GM04504 (cell line): ENCODE measurements at regions not wholly inside any gene's neighbourhood (a gene's known extent, or its start where the extent isn't known, plus 50 kb on each side); places are given as distances from the start of the nearest gene placed in this dataset.

ENCODE experiments used
- DNase-seq: peaks from one replicate; pipeline ENCODE4 v3.0.0-alpha.2; 2012; ENCODE audit warnings: low read depth

- DNase-seq, result no peak
Observed at GRCh38 chr18:37935086-37935485, 369.5 kb upstream of the CELF4 start.

- DNase-seq, result no peak
Observed at GRCh38 chr18:37930640-37931039, 365.0 kb upstream of the CELF4 start.

- DNase-seq, result no peak
Observed at GRCh38 chr18:37922162-37922561, 356.6 kb upstream of the CELF4 start.

DNA sequence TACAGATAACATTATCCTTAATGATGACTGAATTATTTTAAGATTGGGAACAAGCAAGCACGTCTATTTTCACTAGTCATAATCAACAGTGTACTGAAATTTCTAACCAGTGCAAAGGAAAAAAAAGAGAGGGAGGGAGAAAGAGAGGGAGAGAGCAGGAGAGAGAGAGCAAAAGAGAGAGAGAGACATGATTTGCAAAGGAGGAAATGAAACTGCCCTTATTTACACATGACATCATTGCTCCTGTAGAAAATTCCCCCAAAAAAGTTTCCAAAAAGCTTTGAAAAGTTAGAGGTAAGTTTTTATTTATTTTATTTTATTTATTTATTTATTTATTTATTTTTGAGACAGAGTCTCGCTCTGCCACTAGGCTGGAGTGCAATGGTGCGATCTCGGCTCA is 355.3 kb upstream of the CELF4 start:
- no peak for DNase-seq

DNA sequence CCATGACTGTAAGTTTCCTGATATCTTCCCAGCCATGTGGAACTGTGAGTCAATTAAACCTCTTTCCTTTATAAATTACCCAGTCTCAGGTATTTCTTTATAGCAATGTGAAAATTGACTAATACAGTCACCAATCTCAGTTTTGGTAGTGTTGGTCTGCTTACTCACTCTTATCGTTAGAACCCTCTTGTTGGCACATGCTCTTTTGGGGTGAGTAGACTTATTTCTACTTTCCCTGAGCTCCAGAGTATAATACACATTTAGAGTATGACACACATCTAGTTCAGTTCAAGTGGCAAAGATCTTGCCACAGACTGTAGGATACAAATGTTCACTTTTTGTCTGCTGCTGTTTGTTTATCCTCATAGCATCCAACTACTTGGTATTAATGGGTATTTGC is 347.5 kb upstream of the CELF4 start:
- no peak for DNase-seq

DNA sequence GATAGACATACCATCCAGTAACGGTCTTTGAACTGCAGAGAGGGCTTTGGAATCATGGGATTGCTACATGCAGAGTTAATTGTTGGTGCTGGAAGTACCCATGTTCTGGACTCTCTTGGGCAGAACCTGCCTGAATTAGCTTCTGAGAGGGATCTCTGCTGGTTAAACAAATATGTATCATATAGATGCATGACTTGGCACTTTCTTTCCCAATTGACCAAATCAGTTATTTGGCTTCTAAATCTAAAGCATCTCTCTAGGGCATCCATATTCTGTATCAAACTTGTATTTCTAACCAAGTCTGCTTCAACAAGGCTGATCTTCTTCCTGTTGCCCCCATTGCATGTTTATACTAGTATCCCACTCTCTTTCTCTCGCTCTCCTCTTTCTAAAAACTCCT is 336.7 kb upstream of the CELF4 start:
- DNase-seq, result no peak

GRCh38 chr18:37900326-37900725 is 334.7 kb upstream of the CELF4 start:
- no peak for DNase-seq

- DNase-seq, result no peak
Observed at GRCh38 chr18:37889963-37890362, 324.4 kb upstream of the CELF4 start.

DNA sequence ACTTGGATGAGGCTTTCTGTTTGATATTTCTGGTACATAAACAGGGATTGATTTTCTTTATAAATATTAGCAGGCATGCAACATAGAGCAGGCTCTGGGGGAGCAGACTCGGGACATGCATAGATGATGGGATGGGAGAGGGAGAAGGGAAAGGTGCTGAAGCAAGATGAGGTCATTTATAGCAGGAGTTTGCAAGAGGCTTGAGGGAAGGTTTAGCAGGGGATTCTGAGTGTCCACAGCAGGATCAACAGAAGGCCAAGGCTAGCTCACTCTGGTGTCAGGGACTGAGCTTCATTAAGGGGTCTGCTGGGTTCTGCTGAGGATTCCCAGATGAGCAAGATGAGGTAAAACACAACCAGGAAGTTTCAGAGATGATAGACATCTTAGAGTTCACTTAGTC is 309.1 kb upstream of the CELF4 start:
- DNase-seq, result no peak

DNA sequence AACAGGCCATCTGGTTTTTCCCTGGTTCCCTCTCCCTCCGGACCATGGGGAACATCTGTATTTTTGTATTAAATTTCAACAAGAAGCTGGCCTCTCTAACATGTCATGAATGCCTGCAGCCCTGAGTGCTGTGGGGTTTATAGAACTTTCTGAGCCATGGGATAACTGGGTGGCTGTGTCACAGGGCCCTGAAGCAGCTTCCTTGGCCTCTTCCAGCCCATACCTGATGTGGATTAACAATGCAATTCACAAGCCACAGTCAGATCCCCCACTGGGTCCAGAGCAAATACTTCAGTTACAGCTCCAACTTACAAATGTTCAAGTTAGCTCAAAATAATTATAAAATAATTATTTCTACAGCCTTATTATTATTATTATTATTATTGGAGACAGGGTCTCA is 307.8 kb upstream of the CELF4 start:
- no peak for DNase-seq

DNA sequence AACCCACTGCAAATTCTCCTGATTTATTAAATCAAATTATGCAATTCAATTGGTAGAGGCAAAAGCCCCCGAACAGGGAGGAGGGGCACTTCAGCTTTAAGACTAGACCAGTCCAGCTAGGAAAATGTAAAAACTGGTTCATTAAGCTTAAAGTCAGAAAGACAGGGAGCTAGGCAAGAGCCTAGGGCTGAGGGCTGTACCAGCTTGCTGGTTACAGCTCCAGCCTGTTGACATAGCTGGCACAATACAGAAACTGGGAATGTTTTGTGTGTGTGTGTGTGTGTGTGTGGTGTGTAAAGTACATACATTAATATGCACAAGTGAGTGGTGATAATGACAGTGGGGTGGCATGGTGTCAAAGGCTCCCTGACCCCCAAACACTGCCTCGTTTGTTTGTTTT is 307.0 kb upstream of the CELF4 start:
- DNase-seq, result no peak

GRCh38 chr18:37871561-37871960 is 306.0 kb upstream of the CELF4 start:
- DNase-seq, result no peak

- DNase-seq, result no peak
Observed at GRCh38 chr18:37869051-37869450, 303.5 kb upstream of the CELF4 start.

- no peak for DNase-seq
Observed at GRCh38 chr18:37864122-37864521, 298.5 kb upstream of the CELF4 start.

GRCh38 chr18:37861981-37862380 is 296.4 kb upstream of the CELF4 start:
- no peak for DNase-seq

DNA sequence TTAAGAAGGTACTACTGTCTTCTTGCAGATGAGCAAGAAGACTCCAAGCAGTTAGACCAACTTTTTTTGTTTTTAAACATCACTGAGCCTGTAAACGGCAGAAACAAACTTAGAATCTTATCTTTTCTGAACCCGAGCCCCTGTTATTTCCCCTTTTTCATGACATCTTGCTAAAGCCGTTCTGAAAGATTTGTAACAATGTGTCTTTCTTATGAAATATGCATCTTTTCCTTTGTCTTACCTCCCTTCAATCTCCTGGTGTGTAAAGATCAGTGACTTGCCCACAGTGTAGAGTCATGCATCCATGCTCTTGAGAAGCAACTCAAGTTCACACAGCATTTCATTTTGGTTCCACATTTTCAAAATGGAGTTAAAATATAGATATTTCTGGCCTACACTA is 288.8 kb upstream of the CELF4 start:
- DNase-seq, result no peak

DNA sequence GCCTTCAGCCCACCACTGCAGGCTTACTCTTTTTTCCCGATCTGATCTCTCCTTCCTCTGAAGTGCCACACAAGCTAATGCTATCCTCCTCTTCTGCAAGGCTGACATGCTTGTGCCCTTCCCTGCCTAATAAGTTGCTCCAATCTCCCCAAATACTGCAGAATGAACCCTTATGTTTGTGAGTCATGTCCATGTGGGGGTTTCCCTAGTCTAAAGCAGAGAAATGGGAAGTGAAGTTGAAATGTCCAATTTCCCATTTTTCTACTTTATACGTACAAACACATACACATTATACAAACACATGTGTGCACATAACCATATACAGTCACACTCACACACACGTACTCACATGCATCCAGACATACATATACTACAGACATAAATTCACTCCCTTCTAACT is 288.1 kb upstream of the CELF4 start:
- DNase-seq, result no peak

DNA sequence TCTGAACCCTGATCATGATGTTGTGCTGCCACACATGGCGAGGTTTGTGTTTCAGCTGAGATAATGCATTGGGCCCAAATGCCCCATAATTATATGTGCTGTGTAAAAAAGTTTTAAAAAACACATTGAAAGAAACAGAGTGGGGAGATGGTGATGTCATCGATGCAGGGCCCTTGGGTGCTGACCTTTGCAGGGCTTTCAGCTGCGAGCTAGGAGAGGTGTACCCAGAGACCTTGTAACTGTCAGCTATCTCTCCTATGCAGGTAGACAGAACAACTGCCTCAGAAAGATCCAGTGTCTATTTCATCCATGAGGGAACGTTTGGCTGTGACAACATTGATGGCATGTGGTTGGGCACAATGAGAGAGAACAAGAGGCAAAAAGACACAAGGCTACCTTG is 286.9 kb upstream of the CELF4 start:
- no peak for DNase-seq

- no peak for DNase-seq
Observed at GRCh38 chr18:37847544-37847943, 281.9 kb upstream of the CELF4 start.

GRCh38 chr18:37846996-37847395 is 281.4 kb upstream of the CELF4 start:
- DNase-seq, result no peak

GRCh38 chr18:37845498-37845897 is 279.9 kb upstream of the CELF4 start:
- no peak for DNase-seq

GRCh38 chr18:37844209-37844970 is 278.8 kb upstream of the CELF4 start:
- no peak for DNase-seq

DNA sequence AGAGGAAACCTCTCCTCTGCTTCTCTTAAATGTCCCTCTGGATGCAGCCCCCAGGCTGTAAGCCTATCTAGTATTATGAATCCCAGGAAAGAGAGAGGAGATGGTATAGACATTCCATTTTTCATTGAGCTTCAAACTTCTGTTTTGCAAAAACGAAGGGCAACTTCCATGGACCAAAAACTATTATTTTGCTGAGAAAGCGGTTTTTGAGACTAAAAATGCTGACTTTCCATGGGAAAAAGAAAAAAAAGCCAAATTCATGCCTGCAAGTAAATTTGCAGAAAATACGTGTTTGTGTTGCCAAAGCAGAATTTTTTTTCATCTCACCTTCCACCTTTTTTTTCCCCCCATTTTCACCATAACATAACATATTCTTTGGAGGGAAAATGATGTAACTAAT is 272.5 kb upstream of the CELF4 start:
- DNase-seq, result no peak
